ENCODE measurements at regions not wholly inside any gene's neighbourhood (a gene's known extent, or its start where the extent isn't known, plus 50 kb on each side); places are given as distances from the start of the nearest gene placed in this dataset.

GRCh38 chr1:193555662-193556441, 369.4 kb upstream of the B3GALT2 start:
- DNase-seq = no peak

- no peak for DNase-seq
These were observed 367.2 kb upstream of the B3GALT2 start for GRCh38 chr1:193553564-193553963.

DNA sequence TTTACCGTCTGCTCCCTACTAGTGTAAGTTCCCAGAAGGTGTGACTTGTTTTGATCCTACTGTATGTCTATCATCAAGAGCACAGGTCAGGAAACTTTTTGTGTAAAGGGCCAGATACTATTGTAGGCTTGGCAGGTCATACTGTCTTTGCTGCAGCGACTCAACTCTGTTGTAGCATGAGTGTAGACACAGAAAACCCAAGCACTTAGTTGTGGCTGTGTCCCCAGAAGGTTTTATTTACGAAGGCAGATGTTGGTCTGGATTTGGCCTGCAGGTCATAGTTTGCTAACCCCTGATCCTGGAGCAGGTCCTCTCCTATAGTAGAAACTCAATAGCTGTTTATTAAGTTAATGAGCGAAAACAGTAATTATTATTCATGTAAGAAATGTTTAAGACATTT, 365.9 kb upstream of the B3GALT2 start:
- DNase-seq = no peak

GRCh38 chr1:193549081-193549480, 362.7 kb upstream of the B3GALT2 start:
- no peak for DNase-seq

DNA sequence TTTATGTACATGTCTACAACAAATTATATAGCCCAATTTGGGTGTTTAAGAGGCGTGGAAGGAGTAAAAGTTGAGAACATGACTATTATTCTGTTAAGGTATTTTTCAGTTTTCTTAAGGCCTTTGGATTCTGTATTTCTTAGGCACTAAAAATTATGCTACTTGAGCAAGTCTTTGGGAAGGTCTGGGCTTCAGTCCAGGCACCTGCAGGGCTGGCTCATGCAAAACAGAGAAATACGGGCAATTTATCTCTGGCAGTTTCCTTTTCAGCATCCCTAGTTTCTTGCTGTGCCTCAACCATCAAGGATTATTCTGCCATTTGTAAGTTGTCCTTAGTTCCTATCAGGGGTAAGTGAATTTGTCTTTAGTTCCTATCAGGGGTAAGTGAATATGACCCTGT, 358.8 kb upstream of the B3GALT2 start:
- DNase-seq = no peak

- DNase-seq = no peak
These were observed 356.8 kb upstream of the B3GALT2 start for GRCh38 chr1:193543259-193543658.

DNA sequence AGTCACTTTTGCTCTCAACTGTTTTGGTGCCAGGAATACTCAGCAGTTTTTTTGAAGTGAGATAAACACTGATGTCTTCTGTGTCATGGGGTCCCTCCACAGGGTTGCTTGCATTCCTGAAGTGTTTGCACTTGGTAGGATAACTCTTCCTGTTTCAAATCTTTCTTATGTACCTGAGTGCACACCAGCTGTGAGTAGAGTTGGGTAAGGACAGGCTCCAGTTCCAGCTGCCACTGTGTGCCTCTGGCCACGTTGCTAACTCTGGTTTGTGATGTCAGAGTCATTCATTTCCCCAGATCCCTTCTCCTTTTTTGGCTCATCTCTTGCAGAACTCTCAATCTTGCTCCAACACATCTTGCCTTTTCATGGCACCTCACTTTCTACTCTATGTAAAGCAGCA, 356.3 kb upstream of the B3GALT2 start:
- DNase-seq = peak in 1 of 2 experiments; percentile 4

DNA sequence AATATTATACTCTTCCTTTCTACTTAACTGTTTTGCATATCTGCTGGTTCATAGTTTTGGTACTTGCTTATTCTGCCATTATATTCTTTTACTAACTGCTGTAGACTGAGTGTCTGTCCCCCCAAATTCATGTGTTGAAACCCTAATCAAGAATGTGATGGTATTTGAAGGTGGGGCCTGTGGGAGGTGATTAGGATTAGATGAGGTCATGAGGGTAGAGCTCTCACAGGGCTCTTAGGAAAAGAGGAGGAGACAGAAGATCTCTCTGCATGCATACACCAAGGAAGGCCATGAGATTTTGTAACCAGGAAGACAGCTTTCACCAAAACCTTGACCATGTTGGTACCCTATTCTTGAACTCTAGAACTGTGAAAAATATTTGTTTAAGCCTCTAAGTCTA, 354.1 kb upstream of the B3GALT2 start:
- no peak for DNase-seq

DNA sequence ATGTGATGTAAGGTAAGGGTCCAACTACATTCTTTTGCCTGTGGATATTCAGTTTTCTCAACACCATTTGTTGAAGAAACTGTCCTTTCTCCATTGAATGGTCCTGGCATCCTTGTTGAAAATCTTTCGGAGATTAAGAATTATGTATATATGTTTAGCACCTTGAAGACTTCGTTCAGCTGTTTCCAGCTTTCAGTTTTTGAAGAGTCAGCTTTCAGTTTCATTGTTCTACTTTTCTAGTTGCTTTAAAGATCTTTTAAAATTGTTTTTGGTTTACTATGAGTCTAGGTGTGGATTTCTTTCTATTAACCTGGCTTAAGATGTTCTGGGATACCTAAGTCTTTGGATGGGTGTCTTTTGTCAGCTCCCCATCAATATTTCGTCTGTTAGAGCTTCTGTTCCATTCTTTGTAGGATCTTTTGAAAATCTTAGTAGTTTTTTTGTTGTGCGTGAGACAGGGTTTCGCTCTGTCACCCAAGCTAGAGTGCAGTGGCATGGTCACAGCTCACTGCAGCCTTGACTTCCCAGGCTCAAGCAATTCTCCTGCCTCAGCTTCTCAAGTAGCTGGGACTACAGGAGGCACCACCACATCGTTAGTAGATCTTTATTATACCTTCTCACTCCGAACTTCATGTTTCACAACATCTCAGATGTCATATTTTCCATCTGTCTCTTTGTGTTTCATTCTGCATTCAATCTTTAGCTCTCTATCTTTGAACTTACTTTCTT, 353.5 kb upstream of the B3GALT2 start:
- DNase-seq = no peak

DNA sequence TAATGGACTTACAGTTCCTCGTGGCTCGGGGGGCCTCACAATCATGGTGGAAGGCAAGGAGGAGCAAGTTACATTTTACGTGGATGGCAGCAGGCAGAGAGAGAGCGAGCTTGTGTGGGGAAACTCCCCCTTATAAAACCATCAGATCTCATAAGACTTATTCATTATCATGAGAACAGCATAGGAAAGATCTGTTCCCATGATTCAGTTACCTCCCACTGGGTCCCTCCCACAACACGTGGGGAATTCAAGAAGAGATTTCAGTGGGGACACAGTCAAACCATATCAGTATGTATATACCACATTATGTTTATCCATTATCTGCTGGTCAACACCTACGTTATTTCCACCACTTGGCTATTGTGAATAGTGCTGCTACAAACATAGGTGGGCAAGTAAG, 352.3 kb upstream of the B3GALT2 start:
- DNase-seq = no peak

GRCh38 chr1:193538003-193538354, 351.6 kb upstream of the B3GALT2 start:
- DNase-seq = no peak

- DNase-seq = no peak
These were observed 351.0 kb upstream of the B3GALT2 start for GRCh38 chr1:193537266-193538002.

- DNase-seq = no peak
These were observed 347.4 kb upstream of the B3GALT2 start for GRCh38 chr1:193533853-193534252.

GRCh38 chr1:193525917-193526710, 339.7 kb upstream of the B3GALT2 start:
- no peak for DNase-seq

DNA sequence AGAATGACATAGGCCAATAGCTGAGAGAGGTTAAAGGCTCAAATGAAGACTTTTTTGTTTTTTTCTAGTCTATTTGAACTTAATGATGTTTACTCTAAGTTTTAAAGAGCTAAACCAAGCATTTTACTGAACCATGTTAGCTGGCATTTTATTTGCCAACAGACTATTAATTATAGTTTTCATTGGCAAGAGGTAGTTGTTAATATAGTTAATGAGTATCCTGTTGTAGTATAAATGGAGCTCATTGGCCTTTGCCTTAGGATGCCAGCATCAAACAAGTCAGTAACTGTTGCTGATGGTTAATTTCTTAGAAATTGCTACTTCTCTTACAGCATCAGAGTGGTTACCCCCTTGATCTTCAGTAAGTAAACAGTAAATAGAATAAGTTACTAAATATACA, 339.0 kb upstream of the B3GALT2 start:
- DNase-seq = no peak

DNA sequence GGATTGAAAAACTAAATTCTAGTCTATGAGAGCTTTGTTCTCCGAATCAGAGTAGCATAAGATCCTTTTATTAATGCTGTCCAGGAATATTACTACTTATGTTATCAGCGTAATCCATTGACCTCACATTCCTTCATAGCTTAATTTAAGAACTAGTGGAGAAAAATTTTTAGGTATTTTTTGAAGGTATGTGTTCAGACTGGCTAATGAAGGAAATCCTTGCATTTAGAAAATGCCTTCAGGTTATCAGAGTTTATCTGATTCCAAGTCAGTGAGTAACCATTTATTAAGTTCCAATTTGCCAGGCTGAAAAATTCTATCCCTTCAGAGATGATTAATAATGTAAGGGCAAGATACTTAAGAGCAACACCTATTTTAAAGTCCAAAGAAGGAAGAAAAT, 338.2 kb upstream of the B3GALT2 start:
- no peak for DNase-seq

DNA sequence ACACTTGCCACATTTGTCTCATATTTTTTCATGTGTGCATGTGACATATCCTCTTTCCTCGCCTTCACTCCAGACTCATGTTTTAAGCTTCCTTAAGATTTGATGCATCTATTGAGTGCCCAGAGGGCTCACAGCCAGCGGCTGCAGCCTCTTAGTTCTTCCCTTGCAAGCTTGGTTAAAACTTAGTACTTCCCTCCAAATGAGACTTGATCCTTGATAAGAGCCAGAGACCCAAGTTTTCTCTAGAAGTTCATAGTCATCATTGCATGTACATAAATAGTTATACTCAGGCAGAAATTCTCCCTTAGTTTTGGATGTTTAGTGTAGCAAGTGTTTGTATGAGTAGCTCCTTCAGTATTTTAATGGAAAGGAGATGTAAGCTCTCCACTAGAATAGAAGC, 337.6 kb upstream of the B3GALT2 start:
- DNase-seq = no peak

DNA sequence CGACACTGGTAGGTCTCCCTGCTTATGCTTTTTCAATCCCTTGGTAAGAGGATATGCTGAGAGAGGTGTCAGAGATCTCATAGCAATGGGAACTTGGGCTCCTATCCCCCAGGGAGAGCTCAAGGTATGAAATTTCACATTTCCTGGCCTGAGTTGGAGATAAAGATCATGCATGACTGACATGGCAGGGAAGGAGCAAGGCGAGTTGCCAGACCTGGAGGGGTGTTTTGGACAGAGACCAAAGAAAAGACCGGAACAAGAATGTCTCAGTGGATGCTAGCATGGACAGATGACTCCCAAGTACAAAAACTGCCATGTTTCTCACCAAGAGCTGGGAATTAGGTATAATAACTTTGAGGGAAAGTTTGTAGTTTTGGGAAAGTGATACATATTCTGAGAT, 334.1 kb upstream of the B3GALT2 start:
- no peak for DNase-seq

DNA sequence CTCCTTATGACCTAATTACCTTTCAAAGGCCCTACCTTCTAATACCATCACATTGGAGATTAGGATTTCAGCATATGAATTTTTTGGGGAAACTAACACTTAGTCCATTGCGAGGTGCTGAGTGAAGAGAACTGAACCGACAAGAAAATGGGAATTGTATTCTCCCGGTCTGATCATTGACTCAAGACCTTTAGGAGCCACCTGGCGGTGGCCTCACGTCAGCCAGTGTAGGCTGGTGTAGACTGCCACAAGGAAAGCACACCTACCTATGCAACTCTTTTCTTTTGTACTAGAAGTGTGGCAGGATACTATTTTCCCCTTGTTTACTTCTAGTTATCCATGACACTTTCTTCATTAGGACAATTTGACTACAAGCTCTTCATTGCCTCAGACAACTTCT, 333.5 kb upstream of the B3GALT2 start:
- no peak for DNase-seq

DNA sequence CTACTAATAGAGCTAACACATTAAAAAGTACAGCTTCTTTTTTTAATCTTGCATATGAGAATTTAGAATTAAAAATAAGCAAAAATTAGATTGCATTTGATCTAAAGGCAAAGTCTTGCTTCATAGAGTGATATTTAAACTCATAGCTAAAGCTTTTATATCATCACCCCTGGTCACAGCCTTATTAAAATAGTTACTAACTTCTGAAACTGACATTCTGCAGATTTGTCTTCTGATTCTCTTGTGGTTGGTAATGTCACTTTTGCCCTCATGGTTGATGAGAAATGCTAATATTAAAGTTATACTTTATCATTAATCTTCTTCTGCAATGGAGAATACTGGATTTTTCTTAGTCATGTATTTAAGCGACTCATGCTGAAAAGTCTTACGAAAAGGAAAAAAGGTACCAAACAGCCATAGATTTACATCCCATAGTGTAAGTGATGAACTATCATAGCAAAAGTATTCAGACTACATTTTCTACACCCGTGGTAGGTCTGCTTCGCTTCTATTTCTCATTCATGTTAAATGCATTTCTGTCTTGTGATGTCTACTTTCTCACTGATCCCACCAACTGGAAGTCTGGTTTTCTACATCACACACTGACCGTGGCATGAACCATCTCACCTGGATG, 330.5 kb upstream of the B3GALT2 start:
- DNase-seq = no peak

GRCh38 chr1:193514397-193514796, 328.0 kb upstream of the B3GALT2 start:
- no peak for DNase-seq

- DNase-seq = no peak
These were observed 326.6 kb upstream of the B3GALT2 start for GRCh38 chr1:193513032-193513431.

GRCh38 chr1:193504920-193505319, 318.5 kb upstream of the B3GALT2 start:
- no peak for DNase-seq

All from AML-193 (cell line).